SH-SY5Y (cell line): ENCODE measurements at regions not wholly inside any gene's neighbourhood (a gene's known extent, or its start where the extent isn't known, plus 50 kb on each side); places are given as distances from the start of the nearest gene placed in this dataset.

Experiments
- GATA2 ChIP-seq: IDR thresholded peaks from 2 replicates; pipeline ENCODE4 v1.6.1; 2011; ENCODE audit warnings: mild to moderate bottlenecking, low read depth, low read length
- GATA3 ChIP-seq: IDR thresholded peaks from 2 replicates; pipeline ENCODE4 v1.6.1; 2011; ENCODE audit warnings: low read depth, mild to moderate bottlenecking, low read length, moderate library complexity

GRCh38 chr10:61125560-61126170 lies 181.7 kb upstream of the RHOBTB1 start:
- TF ChIP-seq GATA2 (no peak), GATA3 (no peak)
